ENCODE measurements at regions not wholly inside any gene's neighbourhood (a gene's known extent, or its start where the extent isn't known, plus 50 kb on each side); places are given as distances from the start of the nearest gene placed in this dataset.

- ChIA-PET RAD21 (ENCODE audit: unreplicated experiment) (no interaction called here), POLR2A (no interaction called here), CTCF (no interaction called here), SMC1A (ENCODE audit: uncharacterized antibody, unreplicated experiment) (no interaction called here)
- BruUV-seq (replicated peaks), result no TSS peak
- H3K27me3 ChIP-seq (replicated peaks in 1 of 2; ENCODE audit: control insufficient read depth in 2 of 2, insufficient read depth in 2 of 2, low read length in 1 of 2), result no peaks in the 10 kb centered on the region
- TF ChIP-seq NFIC (IDR thresholded peaks at IDR 0.05; ENCODE audit: low read depth, low read length) (no peak), TCF12 (IDR thresholded peaks at IDR 0.05; ENCODE audit: low read depth, low read length) (no peak), TAF1 (IDR thresholded peaks at IDR 0.05; ENCODE audit: borderline replicate concordance, low read depth, low read length) (no peak), CHD1 (IDR thresholded peaks at IDR 0.05; ENCODE audit: low read depth, low read length) (no peak), FOS (IDR thresholded peaks at IDR 0.05; ENCODE audit: borderline replicate concordance, extremely low read depth, insufficient read length) (no peak), MXI1 (IDR thresholded peaks at IDR 0.05; ENCODE audit: low read depth, low read length) (no peak), PAX8 (IDR thresholded peaks at IDR 0.05) (no peak), BHLHE40 (IDR thresholded peaks at IDR 0.05; ENCODE audit: borderline replicate concordance in 1 of 2, low read depth in 2 of 2, low read length in 1 of 2) (no peak), TBL1XR1 (IDR thresholded peaks at IDR 0.05; ENCODE audit: low read depth, low read length) (no peak), MEF2A (IDR thresholded peaks at IDR 0.05; ENCODE audit: insufficient read depth, low read depth, low read length) (no peak), CBX5 (IDR thresholded peaks at IDR 0.05; ENCODE audit: low read depth) (no peak), NR2F1 (conservative IDR thresholded peaks at IDR 0.05) (no peak), NR2C1 (IDR thresholded peaks at IDR 0.05) (no peak), BCLAF1 (IDR thresholded peaks at IDR 0.05) (no peak), PML (IDR thresholded peaks at IDR 0.05; ENCODE audit: low read length) (no peak), RB1 (IDR thresholded peaks at IDR 0.05; ENCODE audit: borderline replicate concordance) (no peak), ZNF274 (IDR thresholded peaks at IDR 0.05; ENCODE audit: insufficient read depth, insufficient read length) (no peak), ZNF207 (IDR thresholded peaks at IDR 0.05; ENCODE audit: borderline replicate concordance) (no peak)
- TF ChIP-seq, protein P1, sequence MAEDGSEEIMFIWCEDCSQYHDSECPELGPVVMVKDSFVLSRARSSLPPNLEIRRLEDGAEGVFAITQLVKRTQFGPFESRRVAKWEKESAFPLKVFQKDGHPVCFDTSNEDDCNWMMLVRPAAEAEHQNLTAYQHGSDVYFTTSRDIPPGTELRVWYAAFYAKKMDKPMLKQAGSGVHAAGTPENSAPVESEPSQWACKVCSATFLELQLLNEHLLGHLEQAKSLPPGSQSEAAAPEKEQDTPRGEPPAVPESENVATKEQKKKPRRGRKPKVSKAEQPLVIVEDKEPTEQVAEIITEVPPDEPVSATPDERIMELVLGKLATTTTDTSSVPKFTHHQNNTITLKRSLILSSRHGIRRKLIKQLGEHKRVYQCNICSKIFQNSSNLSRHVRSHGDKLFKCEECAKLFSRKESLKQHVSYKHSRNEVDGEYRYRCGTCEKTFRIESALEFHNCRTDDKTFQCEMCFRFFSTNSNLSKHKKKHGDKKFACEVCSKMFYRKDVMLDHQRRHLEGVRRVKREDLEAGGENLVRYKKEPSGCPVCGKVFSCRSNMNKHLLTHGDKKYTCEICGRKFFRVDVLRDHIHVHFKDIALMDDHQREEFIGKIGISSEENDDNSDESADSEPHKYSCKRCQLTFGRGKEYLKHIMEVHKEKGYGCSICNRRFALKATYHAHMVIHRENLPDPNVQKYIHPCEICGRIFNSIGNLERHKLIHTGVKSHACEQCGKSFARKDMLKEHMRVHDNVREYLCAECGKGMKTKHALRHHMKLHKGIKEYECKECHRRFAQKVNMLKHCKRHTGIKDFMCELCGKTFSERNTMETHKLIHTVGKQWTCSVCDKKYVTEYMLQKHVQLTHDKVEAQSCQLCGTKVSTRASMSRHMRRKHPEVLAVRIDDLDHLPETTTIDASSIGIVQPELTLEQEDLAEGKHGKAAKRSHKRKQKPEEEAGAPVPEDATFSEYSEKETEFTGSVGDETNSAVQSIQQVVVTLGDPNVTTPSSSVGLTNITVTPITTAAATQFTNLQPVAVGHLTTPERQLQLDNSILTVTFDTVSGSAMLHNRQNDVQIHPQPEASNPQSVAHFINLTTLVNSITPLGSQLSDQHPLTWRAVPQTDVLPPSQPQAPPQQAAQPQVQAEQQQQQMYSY (CRISPR knock-in tag; IDR thresholded peaks at IDR 0.05), result no peak
- TF ChIP-seq, protein P2, sequence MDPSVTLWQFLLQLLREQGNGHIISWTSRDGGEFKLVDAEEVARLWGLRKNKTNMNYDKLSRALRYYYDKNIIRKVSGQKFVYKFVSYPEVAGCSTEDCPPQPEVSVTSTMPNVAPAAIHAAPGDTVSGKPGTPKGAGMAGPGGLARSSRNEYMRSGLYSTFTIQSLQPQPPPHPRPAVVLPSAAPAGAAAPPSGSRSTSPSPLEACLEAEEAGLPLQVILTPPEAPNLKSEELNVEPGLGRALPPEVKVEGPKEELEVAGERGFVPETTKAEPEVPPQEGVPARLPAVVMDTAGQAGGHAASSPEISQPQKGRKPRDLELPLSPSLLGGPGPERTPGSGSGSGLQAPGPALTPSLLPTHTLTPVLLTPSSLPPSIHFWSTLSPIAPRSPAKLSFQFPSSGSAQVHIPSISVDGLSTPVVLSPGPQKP (IDR thresholded peaks at IDR 0.05; ENCODE audit: low read depth, low read length), result no peak
- in situ Hi-C loops (cut with MboI) (loop anchor here (25.0 kb wide), 1 partner anchor 538 kb away; no protein-coding TSS in a partner anchor), intact Hi-C loops (cut with micrococcal nuclease; ENCODE audit: unreplicated experiment) (no loop called here)
- DNase-seq (ENCODE audit: low read depth, low spot score), result no peak
- ATAC-seq, result no peak
- H3K36me3 ChIP-seq (ENCODE audit: control insufficient read depth in 2 of 2, insufficient read depth in 2 of 2, low read length in 1 of 2), result no peaks in the 10 kb centered on the region
- H3K4me1 ChIP-seq (ENCODE audit: control insufficient read depth, insufficient read depth, low read length), result no peaks in the 10 kb centered on the region
- H4K20me1 ChIP-seq (ENCODE audit: control insufficient read depth, insufficient read depth), result no peaks in the 10 kb centered on the region
- H2AFZ ChIP-seq (ENCODE audit: control insufficient read depth, low read depth, low read length), result no peak overlapping the region
- H3K79me2 ChIP-seq (ENCODE audit: control insufficient read depth, insufficient read depth, low read length), result no peaks in the 10 kb centered on the region
- FAIRE-seq, result no peak
- WGBS (ENCODE audit: insufficient coverage, insufficient replicate concordance, low lambda C conversion rate, missing lambda C conversion rate), result 13% methylated on average over 4 of the region's 4 CpGs
- no peak overlapping the region for H3K4me3 ChIP-seq
- no peak overlapping the region for H3K4me2 ChIP-seq (ENCODE audit: control insufficient read depth, insufficient read depth)
- no peak overlapping the region for H3K9ac ChIP-seq (ENCODE audit: control insufficient read depth, insufficient read depth, low read length)
- no peaks in the 10 kb centered on the region for H3K9me3 ChIP-seq (replicated peaks; ENCODE audit: control insufficient read depth, insufficient read depth, low read length)
- no peak overlapping the region for H3K27ac ChIP-seq (ENCODE audit: control insufficient read depth, insufficient read depth)
These were observed 668.3 kb downstream of the IPMK start for GRCh38 chr10:57599440-57599839.

Data from GM12878 (cell line).